HEK293 (cell line): ENCODE measurements at regions not wholly inside any gene's neighbourhood (a gene's known extent, or its start where the extent isn't known, plus 50 kb on each side); places are given as distances from the start of the nearest gene placed in this dataset.

Source experiments
- CTCF ChIA-PET: fragments of 350-600 bp; formaldehyde crosslinking; extraction: SDS; loops from one replicate; lab custom pipeline; 2021; ENCODE audit warnings: antibody characterized with exemption; lab: Yijun Ruan, JAX
- POLR2A ChIA-PET: fragments of 300-600 bp; formaldehyde crosslinking; extraction: SDS; loops from one replicate; lab custom pipeline; 2020; ENCODE audit warnings: antibody characterized with exemption, inconsistent platforms; lab: Yijun Ruan, JAX
- H3K27ac ChIP-seq: fragments of 200-500 bp; sonication (Bioruptor generic); 2 replicates; pipeline ENCODE4 v1.5.1; 2014; ENCODE audit warnings: low read depth, low read length, control low read depth, inconsistent platforms; ENCODE audit errors: extremely low read depth
- H3K36me3 ChIP-seq, 2 experiments: fragments of 200-500 bp in 1 of 2; sonication (Bioruptor generic) in 1 of 2; 1 replicate in 1 of 2; 2 replicates in 1 of 2; pipeline ENCODE4 v1.5.1; 2014 to 2017; ENCODE audit warnings: inconsistent platforms in 2 of 2, low read length in 2 of 2; ENCODE audit not compliant: control insufficient read depth in 2 of 2, insufficient read depth in 1 of 2
- H3K4me1 ChIP-seq: fragments of 200-500 bp; sonication (Bioruptor generic); 2 replicates; pipeline ENCODE4 v1.5.1; 2014; ENCODE audit warnings: mild to moderate bottlenecking, low read length, inconsistent platforms; ENCODE audit not compliant: control insufficient read depth, insufficient read depth
- H3K4me3 ChIP-seq: 2 replicates; pipeline ENCODE4 v1.5.1; 2011; ENCODE audit warnings: low read depth, mild to moderate bottlenecking, control low read depth, low read length, moderate library complexity
- H3K9me3 ChIP-seq: fragments of 200-500 bp; sonication (Bioruptor generic); 2 replicates; pipeline ENCODE4 v1.5.1; 2014; ENCODE audit warnings: low read depth, low read length, inconsistent platforms; ENCODE audit not compliant: control insufficient read depth, insufficient read depth
- SCRT1 ChIP-seq: fragments of 450-650 bp; formaldehyde crosslinking; IDR thresholded peaks from 2 replicates; pipeline ENCODE4 v1.5.1; 2016; ENCODE audit warnings: missing biosample characterization, missing genetic modification characterization, borderline replicate concordance
- ZFHX2 ChIP-seq: fragments of 450-650 bp; formaldehyde crosslinking; conservative IDR thresholded peaks from 2 replicates; pipeline ENCODE4 v1.5.1; 2016; ENCODE audit warnings: missing biosample characterization, missing genetic modification characterization
- ZNF138 ChIP-seq: fragments of 450-650 bp; formaldehyde crosslinking; IDR thresholded peaks from 2 replicates; pipeline ENCODE4 v1.5.1; 2016; ENCODE audit warnings: missing biosample characterization, missing genetic modification characterization, borderline replicate concordance
- ZNF214 ChIP-seq: fragments of 450-650 bp; formaldehyde crosslinking; IDR thresholded peaks from 2 replicates; pipeline ENCODE4 v1.5.1; 2017; ENCODE audit warnings: missing biosample characterization, mild to moderate bottlenecking, missing genetic modification characterization, borderline replicate concordance
- ZNF350 ChIP-seq: fragments of 450-650 bp; formaldehyde crosslinking; IDR thresholded peaks from 2 replicates; pipeline ENCODE4 v1.5.0; 2017; ENCODE audit warnings: missing biosample characterization, mild to moderate bottlenecking, missing genetic modification characterization
- ZNF391 ChIP-seq: fragments of 450-650 bp; formaldehyde crosslinking; IDR thresholded peaks from 2 replicates; pipeline ENCODE4 v1.5.1; 2016; ENCODE audit warnings: low read depth, missing biosample characterization, missing genetic modification characterization, borderline replicate concordance
- ZNF514 ChIP-seq: fragments of 450-650 bp; formaldehyde crosslinking; IDR thresholded peaks from 2 replicates; pipeline ENCODE4 v1.5.1; 2016; ENCODE audit warnings: missing biosample characterization, missing genetic modification characterization
- ZNF623 ChIP-seq: fragments of 450-650 bp; formaldehyde crosslinking; IDR thresholded peaks from 2 replicates; pipeline ENCODE4 v1.5.1; 2016; ENCODE audit warnings: missing biosample characterization, missing genetic modification characterization
- ZNF654 ChIP-seq: fragments of 450-650 bp; formaldehyde crosslinking; IDR thresholded peaks from 2 replicates; pipeline ENCODE4 v1.5.1; 2016; ENCODE audit warnings: low read depth, missing biosample characterization, missing genetic modification characterization
- ZNF670 ChIP-seq: fragments of 450-650 bp; formaldehyde crosslinking; IDR thresholded peaks from 2 replicates; pipeline ENCODE4 v1.5.1; 2016; ENCODE audit warnings: missing biosample characterization, missing genetic modification characterization, low read depth
- ZNF677 ChIP-seq: fragments of 450-650 bp; IDR thresholded peaks from 2 replicates; pipeline ENCODE4 v1.5.0; 2018; ENCODE audit warnings: missing biosample characterization, mild to moderate bottlenecking, missing genetic modification characterization, moderate library complexity
- ZNF791 ChIP-seq: fragments of 450-650 bp; formaldehyde crosslinking; IDR thresholded peaks from 2 replicates; pipeline ENCODE4 v1.5.1; 2016; ENCODE audit warnings: missing biosample characterization, missing genetic modification characterization
- ZSCAN23 ChIP-seq: fragments of 450-650 bp; formaldehyde crosslinking; IDR thresholded peaks from 2 replicates; pipeline ENCODE4 v1.5.1; 2016; ENCODE audit warnings: missing biosample characterization, missing genetic modification characterization
- TF ChIP-seq, protein P1 (sequence below): fragments of 450-650 bp; formaldehyde crosslinking; IDR thresholded peaks from 2 replicates; pipeline ENCODE4 v1.5.1; 2016; ENCODE audit warnings: missing biosample characterization, missing genetic modification characterization
- TF ChIP-seq, protein P2 (sequence below): fragments of 450-650 bp; formaldehyde crosslinking; IDR thresholded peaks from 2 replicates; pipeline ENCODE4 v1.5.1; 2016; ENCODE audit warnings: missing biosample characterization, missing genetic modification characterization
- TF ChIP-seq, protein P3 (sequence below): fragments of 450-650 bp; formaldehyde crosslinking; IDR thresholded peaks from 2 replicates; pipeline ENCODE4 v1.5.1; 2016; ENCODE audit warnings: missing biosample characterization, missing genetic modification characterization
- TF ChIP-seq, protein P4 (sequence below): fragments of 450-650 bp; formaldehyde crosslinking; IDR thresholded peaks from 2 replicates; pipeline ENCODE4 v1.5.1; 2016; ENCODE audit warnings: missing biosample characterization, missing genetic modification characterization
- TF ChIP-seq, protein P5 (sequence below): fragments of 450-650 bp; formaldehyde crosslinking; IDR thresholded peaks from 2 replicates; pipeline ENCODE4 v1.5.1; 2016; ENCODE audit warnings: missing biosample characterization, missing genetic modification characterization
- TF ChIP-seq, protein P6 (sequence below): fragments of 450-650 bp; formaldehyde crosslinking; IDR thresholded peaks from 2 replicates; pipeline ENCODE4 v1.5.1; 2016; ENCODE audit warnings: missing biosample characterization, missing genetic modification characterization

DNA sequence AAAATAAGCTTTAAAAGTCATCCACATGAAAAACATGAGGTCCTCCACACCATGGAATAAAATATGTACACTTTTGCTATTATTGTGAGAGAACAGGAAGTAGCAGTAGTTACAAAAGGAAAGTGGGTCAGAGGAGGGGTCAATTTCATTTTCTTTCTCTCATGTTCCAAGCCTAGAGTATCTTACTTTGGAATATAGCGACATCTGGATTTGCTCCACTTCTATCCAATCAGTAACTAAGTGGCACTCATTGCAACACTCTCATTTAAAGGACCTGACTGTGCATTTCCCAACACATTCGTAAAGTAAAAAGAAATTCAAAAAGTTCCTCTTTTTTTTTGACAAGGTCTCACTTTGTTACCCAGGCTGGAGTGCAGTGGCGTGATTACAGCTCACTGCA lies 637.3 kb downstream of the TUSC7 start:
- no peak overlapping the region for H3K27ac ChIP-seq
- no peaks in the 10 kb centered on the region for H3K4me1 ChIP-seq
- CTCF ChIA-PET: no interaction called here
- TF ChIP-seq ZFHX2 (tag by site-specific recombination) (no peak), ZNF623 (tag by site-specific recombination) (no peak), ZSCAN23 (no peak), ZNF514 (tag by site-specific recombination) (no peak), ZNF654 (tag by site-specific recombination) (no peak)
- TF ChIP-seq, protein P1, sequence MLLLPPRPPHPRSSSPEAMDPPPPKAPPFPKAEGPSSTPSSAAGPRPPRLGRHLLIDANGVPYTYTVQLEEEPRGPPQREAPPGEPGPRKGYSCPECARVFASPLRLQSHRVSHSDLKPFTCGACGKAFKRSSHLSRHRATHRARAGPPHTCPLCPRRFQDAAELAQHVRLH (tag by site-specific recombination): no peak
- TF ChIP-seq, protein P2, sequence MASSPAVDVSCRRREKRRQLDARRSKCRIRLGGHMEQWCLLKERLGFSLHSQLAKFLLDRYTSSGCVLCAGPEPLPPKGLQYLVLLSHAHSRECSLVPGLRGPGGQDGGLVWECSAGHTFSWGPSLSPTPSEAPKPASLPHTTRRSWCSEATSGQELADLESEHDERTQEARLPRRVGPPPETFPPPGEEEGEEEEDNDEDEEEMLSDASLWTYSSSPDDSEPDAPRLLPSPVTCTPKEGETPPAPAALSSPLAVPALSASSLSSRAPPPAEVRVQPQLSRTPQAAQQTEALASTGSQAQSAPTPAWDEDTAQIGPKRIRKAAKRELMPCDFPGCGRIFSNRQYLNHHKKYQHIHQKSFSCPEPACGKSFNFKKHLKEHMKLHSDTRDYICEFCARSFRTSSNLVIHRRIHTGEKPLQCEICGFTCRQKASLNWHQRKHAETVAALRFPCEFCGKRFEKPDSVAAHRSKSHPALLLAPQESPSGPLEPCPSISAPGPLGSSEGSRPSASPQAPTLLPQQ (tag by site-specific recombination): no peak
- TF ChIP-seq, protein P3, sequence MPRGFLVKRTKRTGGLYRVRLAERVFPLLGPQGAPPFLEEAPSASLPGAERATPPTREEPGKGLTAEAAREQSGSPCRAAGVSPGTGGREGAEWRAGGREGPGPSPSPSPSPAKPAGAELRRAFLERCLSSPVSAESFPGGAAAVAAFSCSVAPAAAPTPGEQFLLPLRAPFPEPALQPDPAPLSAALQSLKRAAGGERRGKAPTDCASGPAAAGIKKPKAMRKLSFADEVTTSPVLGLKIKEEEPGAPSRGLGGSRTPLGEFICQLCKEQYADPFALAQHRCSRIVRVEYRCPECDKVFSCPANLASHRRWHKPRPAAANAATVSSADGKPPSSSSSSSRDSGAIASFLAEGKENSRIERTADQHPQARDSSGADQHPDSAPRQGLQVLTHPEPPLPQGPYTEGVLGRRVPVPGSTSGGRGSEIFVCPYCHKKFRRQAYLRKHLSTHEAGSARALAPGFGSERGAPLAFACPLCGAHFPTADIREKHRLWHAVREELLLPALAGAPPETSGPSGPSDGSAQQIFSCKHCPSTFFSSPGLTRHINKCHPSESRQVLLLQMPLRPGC: no peak
- TF ChIP-seq, all 188 proteins: peak for 0
- no peak overlapping the region for H3K4me3 ChIP-seq
- no peaks in the 10 kb centered on the region for H3K36me3 ChIP-seq
- H3K9me3 ChIP-seq: no peaks in the 10 kb centered on the region
- POLR2A ChIA-PET: no interaction called here

DNA sequence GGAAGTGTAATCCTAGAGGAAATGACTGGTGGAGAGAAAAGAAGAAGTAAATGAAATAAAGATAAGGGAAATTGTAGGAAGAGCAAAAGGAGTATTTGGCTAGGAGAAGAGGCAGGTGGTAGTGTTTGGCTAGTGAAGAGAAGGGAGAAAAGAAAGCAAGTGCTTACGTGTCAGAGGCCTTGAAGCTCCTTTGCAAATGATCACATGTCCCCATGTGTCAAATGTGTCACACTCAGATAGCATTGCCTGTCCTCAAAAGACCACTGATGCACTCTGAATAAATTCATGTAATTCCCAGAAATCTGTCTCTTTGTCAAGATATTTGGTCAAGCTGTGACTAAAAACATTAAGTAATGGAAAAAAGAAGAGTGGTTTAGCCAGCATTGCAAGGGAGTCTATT lies 639.3 kb downstream of the TUSC7 start:
- CTCF ChIA-PET: no interaction called here

More for the DNA sequence above, 639.3 kb downstream of the TUSC7 start:
- no peak overlapping the region for H3K4me3 ChIP-seq
- no peaks in the 10 kb centered on the region for H3K9me3 ChIP-seq
- TF ChIP-seq ZNF670 (tag by site-specific recombination) (no peak), ZNF677 (no peak), ZNF791 (tag by site-specific recombination) (no peak), SCRT1 (tag by site-specific recombination) (no peak), ZNF391 (no peak), ZNF214 (tag by site-specific recombination) (no peak), ZNF138 (no peak), ZNF350 (tag by site-specific recombination) (no peak)
- TF ChIP-seq, protein P4, sequence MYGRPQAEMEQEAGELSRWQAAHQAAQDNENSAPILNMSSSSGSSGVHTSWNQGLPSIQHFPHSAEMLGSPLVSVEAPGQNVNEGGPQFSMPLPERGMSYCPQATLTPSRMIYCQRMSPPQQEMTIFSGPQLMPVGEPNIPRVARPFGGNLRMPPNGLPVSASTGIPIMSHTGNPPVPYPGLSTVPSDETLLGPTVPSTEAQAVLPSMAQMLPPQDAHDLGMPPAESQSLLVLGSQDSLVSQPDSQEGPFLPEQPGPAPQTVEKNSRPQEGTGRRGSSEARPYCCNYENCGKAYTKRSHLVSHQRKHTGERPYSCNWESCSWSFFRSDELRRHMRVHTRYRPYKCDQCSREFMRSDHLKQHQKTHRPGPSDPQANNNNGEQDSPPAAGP (tag by site-specific recombination): no peak
- TF ChIP-seq, protein P5, sequence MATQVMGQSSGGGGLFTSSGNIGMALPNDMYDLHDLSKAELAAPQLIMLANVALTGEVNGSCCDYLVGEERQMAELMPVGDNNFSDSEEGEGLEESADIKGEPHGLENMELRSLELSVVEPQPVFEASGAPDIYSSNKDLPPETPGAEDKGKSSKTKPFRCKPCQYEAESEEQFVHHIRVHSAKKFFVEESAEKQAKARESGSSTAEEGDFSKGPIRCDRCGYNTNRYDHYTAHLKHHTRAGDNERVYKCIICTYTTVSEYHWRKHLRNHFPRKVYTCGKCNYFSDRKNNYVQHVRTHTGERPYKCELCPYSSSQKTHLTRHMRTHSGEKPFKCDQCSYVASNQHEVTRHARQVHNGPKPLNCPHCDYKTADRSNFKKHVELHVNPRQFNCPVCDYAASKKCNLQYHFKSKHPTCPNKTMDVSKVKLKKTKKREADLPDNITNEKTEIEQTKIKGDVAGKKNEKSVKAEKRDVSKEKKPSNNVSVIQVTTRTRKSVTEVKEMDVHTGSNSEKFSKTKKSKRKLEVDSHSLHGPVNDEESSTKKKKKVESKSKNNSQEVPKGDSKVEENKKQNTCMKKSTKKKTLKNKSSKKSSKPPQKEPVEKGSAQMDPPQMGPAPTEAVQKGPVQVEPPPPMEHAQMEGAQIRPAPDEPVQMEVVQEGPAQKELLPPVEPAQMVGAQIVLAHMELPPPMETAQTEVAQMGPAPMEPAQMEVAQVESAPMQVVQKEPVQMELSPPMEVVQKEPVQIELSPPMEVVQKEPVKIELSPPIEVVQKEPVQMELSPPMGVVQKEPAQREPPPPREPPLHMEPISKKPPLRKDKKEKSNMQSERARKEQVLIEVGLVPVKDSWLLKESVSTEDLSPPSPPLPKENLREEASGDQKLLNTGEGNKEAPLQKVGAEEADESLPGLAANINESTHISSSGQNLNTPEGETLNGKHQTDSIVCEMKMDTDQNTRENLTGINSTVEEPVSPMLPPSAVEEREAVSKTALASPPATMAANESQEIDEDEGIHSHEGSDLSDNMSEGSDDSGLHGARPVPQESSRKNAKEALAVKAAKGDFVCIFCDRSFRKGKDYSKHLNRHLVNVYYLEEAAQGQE (tag by site-specific recombination): no peak
- TF ChIP-seq, protein P6, sequence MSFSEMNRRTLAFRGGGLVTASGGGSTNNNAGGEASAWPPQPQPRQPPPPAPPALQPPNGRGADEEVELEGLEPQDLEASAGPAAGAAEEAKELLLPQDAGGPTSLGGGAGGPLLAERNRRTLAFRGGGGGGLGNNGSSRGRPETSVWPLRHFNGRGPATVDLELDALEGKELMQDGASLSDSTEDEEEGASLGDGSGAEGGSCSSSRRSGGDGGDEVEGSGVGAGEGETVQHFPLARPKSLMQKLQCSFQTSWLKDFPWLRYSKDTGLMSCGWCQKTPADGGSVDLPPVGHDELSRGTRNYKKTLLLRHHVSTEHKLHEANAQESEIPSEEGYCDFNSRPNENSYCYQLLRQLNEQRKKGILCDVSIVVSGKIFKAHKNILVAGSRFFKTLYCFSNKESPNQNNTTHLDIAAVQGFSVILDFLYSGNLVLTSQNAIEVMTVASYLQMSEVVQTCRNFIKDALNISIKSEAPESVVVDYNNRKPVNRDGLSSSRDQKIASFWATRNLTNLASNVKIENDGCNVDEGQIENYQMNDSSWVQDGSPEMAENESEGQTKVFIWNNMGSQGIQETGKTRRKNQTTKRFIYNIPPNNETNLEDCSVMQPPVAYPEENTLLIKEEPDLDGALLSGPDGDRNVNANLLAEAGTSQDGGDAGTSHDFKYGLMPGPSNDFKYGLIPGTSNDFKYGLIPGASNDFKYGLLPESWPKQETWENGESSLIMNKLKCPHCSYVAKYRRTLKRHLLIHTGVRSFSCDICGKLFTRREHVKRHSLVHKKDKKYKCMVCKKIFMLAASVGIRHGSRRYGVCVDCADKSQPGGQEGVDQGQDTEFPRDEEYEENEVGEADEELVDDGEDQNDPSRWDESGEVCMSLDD (tag by site-specific recombination): no peak
- POLR2A ChIA-PET: no interaction called here
- no peaks in the 10 kb centered on the region for H3K36me3 ChIP-seq
- no peaks in the 10 kb centered on the region for H3K4me1 ChIP-seq
- no peak overlapping the region for H3K27ac ChIP-seq
